GM21529 (cell line): ENCODE measurements at regions not wholly inside any gene's neighbourhood (a gene's known extent, or its start where the extent isn't known, plus 50 kb on each side); places are given as distances from the start of the nearest gene placed in this dataset.

Experiments
- ATAC-seq: cut with Tn5 transposase; IDR thresholded peaks from one replicate; pipeline ENCODE4 v1.9.1; 2021; ENCODE audit not compliant: unreplicated experiment

GRCh38 chr9:108136656-108137055 is 647.1 kb upstream of the KLF4 start:
- no peak for ATAC-seq

- ATAC-seq: no peak
These were observed 645.0 kb upstream of the KLF4 start for GRCh38 chr9:108134486-108135128.

GRCh38 chr9:108133680-108134079 is 644.1 kb upstream of the KLF4 start:
- ATAC-seq: no peak

- ATAC-seq: no peak
These were observed 643.5 kb upstream of the KLF4 start for GRCh38 chr9:108133101-108133500.

- no peak for ATAC-seq
These were observed 641.3 kb upstream of the KLF4 start for GRCh38 chr9:108130905-108131304.

GRCh38 chr9:108125625-108126024 is 636.1 kb upstream of the KLF4 start:
- ATAC-seq: no peak

- ATAC-seq: no peak
These were observed 630.1 kb upstream of the KLF4 start for GRCh38 chr9:108119530-108120113.

- ATAC-seq: no peak
These were observed 628.2 kb upstream of the KLF4 start for GRCh38 chr9:108117795-108118194.

- ATAC-seq: no peak
These were observed 627.7 kb upstream of the KLF4 start for GRCh38 chr9:108117306-108117705.

- no peak for ATAC-seq
These were observed 624.0 kb upstream of the KLF4 start for GRCh38 chr9:108113596-108113995.

GRCh38 chr9:108109927-108110690 is 620.5 kb upstream of the KLF4 start:
- ATAC-seq: no peak

GRCh38 chr9:108108852-108109448 is 619.4 kb upstream of the KLF4 start:
- no peak for ATAC-seq

GRCh38 chr9:108108280-108108851 is 618.8 kb upstream of the KLF4 start:
- no peak for ATAC-seq

- ATAC-seq: no peak
These were observed 616.3 kb upstream of the KLF4 start for GRCh38 chr9:108105885-108106284.

GRCh38 chr9:108104991-108105390 is 615.4 kb upstream of the KLF4 start:
- ATAC-seq: no peak

- ATAC-seq: no peak
These were observed 613.6 kb upstream of the KLF4 start for GRCh38 chr9:108103046-108103693.

GRCh38 chr9:108101410-108101809 is 611.8 kb upstream of the KLF4 start:
- ATAC-seq: no peak

- ATAC-seq: no peak
These were observed 611.0 kb upstream of the KLF4 start for GRCh38 chr9:108100571-108100970.

GRCh38 chr9:108099854-108100253 is 610.3 kb upstream of the KLF4 start:
- ATAC-seq: no peak

GRCh38 chr9:108095496-108095895 is 605.9 kb upstream of the KLF4 start:
- ATAC-seq: no peak

GRCh38 chr9:108094676-108094993 is 605.1 kb upstream of the KLF4 start:
- ATAC-seq: no peak
